GM11168 (cell line): ENCODE measurements at regions not wholly inside any gene's neighbourhood (a gene's known extent, or its start where the extent isn't known, plus 50 kb on each side); places are given as distances from the start of the nearest gene placed in this dataset.
"Not testable (repeated sequence)": the region's sequence is repeated elsewhere in the genome, so short reads cannot be mapped to it uniquely, and the experiment has no call there.

Experiments used
- in situ Hi-C: fragments of 300-500 bp; cut with MboI; formaldehyde crosslinking; loops from one replicate; pipeline ENCODE4 v1.12.0; 2022; ENCODE audit warnings: low sequenced_read_pairs; ENCODE audit not compliant: unreplicated experiment

- in situ Hi-C loops = no loop called here
Observed at GRCh38 chr12:31906557-31907301, 52.5 kb upstream of the RESF1 start.

GRCh38 chr12:31903025-31903424 lies 56.2 kb upstream of the RESF1 start:
- in situ Hi-C loops = no loop called here

DNA sequence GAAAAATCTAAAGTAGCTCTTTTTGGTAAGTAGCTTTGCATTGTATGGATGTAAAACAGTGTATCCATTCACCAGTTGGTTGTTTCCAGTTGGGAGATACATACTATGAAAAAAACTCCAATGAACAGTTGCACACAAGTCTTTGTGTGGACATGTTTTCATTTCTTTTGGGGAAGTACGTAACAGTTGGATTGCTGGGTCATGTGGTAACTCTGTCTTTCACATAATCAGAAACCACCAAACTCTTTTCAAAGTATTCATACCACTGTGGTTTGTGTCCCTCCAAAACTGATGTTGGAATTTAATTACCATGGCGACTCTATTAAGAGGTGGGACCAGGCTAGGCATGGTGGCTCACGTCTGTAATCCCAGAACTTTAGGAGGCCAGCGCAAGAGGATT lies 58.9 kb upstream of the RESF1 start:
- in situ Hi-C loops = no loop called here

DNA sequence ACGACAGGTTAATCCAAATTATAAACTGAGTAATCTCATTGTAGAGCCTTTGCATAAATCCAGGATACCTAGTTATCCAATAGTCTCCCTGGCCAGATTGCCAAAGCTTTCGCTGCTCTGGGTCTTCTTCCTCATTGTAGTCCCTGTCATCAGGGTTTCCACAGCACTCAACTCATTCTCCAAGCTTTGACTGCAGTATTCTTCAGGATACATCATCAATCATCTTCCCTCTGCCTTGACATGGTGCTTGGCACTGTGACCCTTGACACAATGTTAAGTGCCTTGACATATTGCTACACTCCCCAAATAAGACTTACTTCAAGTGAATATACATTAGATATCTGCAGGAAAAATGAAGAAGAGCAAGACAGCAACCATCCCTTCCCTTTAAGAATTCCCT lies 60.1 kb upstream of the RESF1 start:
- in situ Hi-C loops = loop anchor here (10.0 kb wide), 1 partner anchor 214 kb away; no protein-coding TSS in a partner anchor

- in situ Hi-C loops = loop anchor here (10.0 kb wide), 1 partner anchor 213 kb away; no protein-coding TSS in a partner anchor
Observed at GRCh38 chr12:31897781-31898503, 61.3 kb upstream of the RESF1 start.

DNA sequence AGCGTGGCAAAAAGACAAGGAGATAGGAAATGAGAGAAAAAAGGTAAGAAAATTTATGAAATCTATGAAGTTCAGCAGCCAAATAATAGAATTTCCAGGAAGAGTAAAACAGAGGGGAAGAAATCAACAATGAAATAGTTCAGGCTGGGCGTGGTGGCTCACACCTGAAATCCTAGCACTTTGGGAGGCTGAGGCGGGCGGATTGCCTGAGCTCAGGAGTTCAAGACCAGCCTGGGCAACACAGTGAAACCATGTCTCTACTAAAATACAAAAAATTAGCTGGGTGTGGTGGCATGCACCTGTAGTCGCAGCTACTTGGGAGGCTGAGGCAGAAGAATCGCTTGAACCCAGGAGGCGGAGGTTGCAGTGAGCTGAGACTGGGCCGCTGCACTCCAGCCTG lies 62.1 kb upstream of the RESF1 start:
- in situ Hi-C loops = loop anchor here (10.0 kb wide), 1 partner anchor 212 kb away; no protein-coding TSS in a partner anchor

DNA sequence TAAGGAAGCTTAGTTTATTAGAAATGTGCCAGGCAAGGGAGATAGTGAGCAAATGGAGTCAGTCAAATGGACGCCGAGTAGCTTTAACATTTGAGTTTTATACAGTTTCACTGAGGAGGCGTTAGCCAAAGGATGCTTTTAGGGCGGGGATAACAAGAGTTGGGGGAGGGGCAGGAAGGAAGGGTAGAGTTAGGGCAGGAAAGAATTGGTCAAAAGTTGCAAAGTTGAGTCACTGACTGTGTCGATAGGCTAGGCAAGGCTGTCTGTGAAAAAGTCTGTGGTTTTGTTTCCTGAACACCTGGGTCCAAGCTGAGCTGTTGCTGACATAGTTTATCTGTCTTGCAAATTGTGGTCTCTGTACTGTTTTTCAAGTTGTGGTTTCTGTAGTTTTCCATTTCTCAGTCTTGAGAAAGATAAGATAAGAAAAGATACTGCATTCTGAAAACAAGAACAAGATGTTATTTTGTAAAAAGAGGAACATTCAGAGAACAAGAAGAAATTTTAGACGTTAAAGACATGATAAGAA lies 62.6 kb upstream of the RESF1 start:
- in situ Hi-C loops = loop anchor here (10.0 kb wide), 1 partner anchor 212 kb away; no protein-coding TSS in a partner anchor

DNA sequence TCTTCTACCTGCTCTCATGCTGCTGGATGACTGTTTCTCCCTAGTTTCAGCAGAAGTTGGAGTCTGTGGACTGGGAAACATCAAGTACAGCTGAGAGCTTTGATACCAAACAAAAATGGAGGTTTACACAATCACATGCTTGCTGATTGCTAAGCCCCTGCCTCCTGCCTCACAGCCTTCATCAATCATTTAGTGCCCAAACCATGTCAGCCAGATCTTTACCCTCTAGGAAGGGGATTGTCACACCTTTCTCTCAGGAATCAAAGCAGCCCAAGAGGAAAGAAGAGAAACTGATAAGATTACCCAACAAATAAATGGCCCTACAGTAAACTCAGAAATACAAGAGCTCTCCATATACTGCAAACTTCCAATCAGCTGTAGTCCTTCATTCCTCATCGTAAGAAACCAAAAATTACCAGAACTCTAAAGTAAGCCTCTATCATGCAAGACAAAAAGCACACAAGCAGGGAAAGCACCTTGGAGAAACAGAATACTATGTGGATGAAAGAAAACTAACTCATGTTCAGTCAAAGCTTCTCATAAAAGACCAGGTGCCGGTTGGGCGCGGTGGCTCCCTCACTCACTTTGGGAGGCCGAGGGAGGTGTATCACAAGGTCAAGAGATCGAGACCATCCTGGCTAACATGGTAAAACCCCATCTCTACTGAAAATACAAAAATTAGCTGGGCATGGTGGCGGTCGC lies 63.6 kb upstream of the RESF1 start:
- in situ Hi-C loops = loop anchor here (10.0 kb wide), 1 partner anchor 211 kb away; no protein-coding TSS in a partner anchor

DNA sequence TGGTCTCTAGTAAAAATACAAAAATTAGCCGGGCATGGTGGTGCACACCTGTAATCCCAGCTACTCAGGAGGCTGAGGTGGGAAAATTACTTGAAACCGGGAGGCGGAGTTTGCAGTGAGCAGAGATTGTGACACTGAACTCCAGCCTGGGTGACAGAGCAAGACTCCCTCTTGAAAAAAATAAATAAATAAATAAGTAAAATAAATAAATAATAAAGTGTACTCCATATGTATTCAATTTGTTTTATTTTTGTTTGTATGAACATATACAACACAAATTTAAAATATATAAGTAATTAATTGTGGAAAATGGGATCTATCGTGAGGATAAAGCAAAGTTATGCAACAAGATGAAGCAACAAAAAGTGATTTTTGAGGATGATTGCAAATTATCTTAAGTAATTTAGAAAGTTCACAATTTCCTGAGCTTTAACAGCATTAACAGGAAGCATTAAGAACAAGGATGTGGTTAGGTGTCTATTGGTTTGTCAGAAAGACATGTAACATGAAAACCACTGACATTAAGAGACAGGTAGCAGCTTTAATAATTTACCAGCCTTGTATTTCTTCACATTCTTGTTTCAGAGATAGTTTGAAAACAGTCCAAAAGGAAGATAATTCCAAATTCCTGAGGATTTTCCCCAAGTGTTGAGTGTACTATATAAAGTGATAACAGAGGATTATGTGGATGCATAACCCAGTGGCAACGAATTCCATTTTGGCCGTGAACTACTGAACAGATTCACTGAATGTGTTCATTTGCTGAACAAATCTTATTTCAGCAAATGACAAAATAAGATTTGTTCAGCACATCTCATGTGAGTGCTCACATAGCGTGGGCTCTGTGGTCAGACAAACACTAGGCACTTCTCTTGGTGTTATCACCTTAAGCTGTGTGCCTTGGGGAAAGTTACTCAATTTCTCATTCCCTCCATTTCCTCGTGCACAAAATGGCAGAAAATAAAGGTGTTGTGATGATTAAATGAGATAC lies 68.6 kb upstream of the RESF1 start:
- in situ Hi-C loops = loop anchor here (10.0 kb wide), 1 partner anchor 206 kb away; no protein-coding TSS in a partner anchor

- in situ Hi-C loops = no loop called here
Observed at GRCh38 chr12:31887109-31887811, 72.0 kb upstream of the RESF1 start.

DNA sequence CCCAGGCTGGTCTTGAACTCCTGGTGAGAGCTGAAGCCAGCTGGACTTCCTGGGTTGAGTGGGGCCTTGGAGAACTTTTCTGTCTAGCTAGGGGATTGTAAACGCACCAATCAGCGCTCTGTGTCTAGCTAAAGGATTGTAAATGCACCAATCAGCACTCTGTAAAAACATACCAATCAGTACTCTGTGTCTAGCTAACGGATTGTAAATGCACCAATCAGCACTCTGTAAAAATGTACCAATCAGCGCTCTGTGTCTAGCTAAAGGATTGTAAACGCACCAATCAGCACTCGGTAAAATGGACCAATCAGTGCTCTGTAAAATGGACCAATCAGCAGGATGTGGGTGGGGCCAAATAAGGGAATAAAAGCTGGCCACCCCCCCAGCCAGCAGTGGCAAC lies 76.5 kb upstream of the RESF1 start:
- in situ Hi-C loops = not testable (repeated sequence)

- in situ Hi-C loops = no loop called here
Observed at GRCh38 chr12:31880340-31880739, 78.9 kb upstream of the RESF1 start.

- in situ Hi-C loops = no loop called here
Observed at GRCh38 chr12:31877884-31878283, 81.3 kb upstream of the RESF1 start.

GRCh38 chr12:31876568-31877424 lies 82.4 kb upstream of the RESF1 start:
- in situ Hi-C loops = no loop called here

DNA sequence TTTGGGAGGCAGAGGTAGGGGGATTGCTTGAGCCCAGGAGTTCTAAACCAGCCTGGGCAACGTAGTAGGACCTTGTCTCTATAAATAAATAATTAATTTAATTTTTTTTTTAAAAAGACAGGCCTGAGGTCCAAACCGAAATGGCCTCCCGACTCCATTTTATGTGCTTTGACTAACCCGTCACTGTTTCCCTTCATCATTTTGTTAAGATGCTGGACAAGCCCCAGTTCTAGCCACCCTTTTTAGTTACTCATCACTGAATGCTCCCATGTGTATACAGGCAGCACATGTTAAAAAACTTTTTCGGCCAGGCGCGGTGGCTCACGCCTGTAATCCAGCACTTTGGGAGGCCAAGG lies 83.6 kb upstream of the RESF1 start:
- in situ Hi-C loops = no loop called here

GRCh38 chr12:31874961-31875608 lies 84.1 kb upstream of the RESF1 start:
- in situ Hi-C loops = no loop called here

DNA sequence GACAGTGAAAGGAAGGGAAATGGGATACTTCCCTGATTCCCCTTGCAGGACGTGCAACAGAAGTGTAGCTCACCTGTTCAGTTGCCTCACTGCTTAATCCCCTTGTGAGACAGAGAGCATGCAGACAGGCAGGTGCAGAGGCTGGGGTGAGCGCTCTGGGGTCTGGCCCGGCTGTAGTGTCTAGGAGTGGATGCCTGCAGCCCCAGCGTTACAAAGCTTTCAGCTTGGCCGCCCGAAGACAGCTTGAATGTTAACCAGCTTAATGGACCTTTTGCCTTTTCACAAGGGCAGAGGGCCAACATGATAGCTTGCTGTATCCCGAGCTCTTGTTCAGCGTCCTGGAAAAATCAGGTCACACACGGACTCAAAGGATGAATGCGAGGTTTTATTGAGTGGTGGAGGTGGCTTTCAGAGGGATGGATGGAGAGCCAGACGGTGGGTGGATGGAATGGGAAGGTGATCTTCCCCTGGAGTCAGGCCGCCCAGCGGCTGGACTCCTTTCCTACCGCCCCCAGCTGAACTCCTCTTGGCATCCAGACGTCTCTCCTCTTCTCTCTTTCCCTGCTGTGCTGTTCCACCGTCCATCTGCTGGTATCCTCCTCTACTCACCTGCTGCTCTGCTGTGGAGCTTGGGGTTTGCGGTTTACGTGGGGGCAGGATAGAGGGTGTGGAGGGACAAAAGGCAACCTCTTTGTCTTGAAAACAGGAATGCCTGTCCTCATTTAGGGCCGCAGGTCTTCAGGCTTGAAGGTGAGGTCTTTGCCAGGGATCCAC lies 86.2 kb upstream of the RESF1 start:
- in situ Hi-C loops = no loop called here
